ENCODE measurements at regions not wholly inside any gene's neighbourhood (a gene's known extent, or its start where the extent isn't known, plus 50 kb on each side); places are given as distances from the start of the nearest gene placed in this dataset.

DNA sequence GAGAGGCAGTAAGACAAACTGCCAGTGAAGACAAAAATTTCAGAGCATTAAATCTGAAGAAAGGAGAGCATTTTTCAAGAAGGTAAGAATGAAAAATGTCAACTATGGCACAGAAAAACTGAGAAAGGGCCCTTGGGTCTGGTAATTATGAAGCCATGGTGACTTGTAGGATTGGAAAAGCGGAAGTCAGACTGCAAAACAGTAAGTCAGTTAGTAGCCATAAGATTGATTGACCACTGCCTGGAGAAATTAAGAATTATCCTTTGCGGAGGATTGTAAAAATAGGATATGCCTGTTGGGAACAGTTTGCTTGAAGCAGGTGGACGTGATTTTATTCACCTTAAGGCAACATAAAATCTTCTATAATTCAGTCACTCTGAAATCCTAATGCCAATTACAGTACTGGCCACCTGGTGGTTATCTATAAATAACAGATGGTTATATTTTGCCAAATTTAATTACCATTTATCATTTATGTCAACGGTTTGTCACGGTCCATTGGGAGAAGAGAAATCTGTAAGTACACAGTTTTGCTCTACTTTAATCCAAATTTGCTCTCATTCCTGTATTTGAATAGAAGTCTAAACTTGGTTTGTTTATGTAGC, 127.1 kb upstream of the CNTN1 start:
- Mint-ChIP-seq H3K27ac (no peak overlapping the region), H3K27me3 (no peaks in the 10 kb centered on the region), H3K4me1 (ENCODE audit: unreplicated experiment) (no peaks in the 10 kb centered on the region), H3K36me3 (no peaks in the 10 kb centered on the region), H3K9me3 (no peaks in the 10 kb centered on the region), H3K4me3 (no peak overlapping the region)
- DNase-seq (ENCODE audit: extremely low spot score, unreplicated experiment), result no peak
- TF ChIP-seq, protein P1, sequence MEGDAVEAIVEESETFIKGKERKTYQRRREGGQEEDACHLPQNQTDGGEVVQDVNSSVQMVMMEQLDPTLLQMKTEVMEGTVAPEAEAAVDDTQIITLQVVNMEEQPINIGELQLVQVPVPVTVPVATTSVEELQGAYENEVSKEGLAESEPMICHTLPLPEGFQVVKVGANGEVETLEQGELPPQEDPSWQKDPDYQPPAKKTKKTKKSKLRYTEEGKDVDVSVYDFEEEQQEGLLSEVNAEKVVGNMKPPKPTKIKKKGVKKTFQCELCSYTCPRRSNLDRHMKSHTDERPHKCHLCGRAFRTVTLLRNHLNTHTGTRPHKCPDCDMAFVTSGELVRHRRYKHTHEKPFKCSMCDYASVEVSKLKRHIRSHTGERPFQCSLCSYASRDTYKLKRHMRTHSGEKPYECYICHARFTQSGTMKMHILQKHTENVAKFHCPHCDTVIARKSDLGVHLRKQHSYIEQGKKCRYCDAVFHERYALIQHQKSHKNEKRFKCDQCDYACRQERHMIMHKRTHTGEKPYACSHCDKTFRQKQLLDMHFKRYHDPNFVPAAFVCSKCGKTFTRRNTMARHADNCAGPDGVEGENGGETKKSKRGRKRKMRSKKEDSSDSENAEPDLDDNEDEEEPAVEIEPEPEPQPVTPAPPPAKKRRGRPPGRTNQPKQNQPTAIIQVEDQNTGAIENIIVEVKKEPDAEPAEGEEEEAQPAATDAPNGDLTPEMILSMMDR (conservative IDR thresholded peaks at IDR 0.05), result peak; percentile 27

DNA sequence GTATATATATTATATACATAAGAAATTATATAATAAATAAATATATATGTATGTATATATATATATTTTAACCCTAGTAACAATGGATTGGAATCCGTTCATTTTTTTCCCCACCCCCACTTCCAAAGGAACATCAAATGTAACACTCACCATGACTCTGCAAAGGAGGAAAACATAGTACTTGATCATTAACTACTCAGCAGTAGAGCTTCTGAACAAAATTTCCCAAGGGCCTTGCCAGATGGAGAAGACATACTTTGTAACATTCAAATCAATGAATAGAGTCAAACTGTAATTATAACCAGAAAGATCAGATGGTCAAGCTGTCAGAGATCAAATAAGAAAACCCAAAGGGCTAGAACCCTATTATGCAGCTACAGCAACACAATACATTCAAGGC, 126.0 kb upstream of the CNTN1 start:
- no peaks in the 10 kb centered on the region for H3K9me3 Mint-ChIP-seq
- TF ChIP-seq, protein P1 (conservative IDR thresholded peaks at IDR 0.05), result no peak
- no peaks in the 10 kb centered on the region for H3K4me1 Mint-ChIP-seq (ENCODE audit: unreplicated experiment)
- H3K27me3 Mint-ChIP-seq, result no peaks in the 10 kb centered on the region
- H3K27ac Mint-ChIP-seq, result no peak overlapping the region
- no peak for DNase-seq (ENCODE audit: extremely low spot score, unreplicated experiment)
- H3K36me3 Mint-ChIP-seq, result no peaks in the 10 kb centered on the region
- no peak overlapping the region for H3K4me3 Mint-ChIP-seq

DNA sequence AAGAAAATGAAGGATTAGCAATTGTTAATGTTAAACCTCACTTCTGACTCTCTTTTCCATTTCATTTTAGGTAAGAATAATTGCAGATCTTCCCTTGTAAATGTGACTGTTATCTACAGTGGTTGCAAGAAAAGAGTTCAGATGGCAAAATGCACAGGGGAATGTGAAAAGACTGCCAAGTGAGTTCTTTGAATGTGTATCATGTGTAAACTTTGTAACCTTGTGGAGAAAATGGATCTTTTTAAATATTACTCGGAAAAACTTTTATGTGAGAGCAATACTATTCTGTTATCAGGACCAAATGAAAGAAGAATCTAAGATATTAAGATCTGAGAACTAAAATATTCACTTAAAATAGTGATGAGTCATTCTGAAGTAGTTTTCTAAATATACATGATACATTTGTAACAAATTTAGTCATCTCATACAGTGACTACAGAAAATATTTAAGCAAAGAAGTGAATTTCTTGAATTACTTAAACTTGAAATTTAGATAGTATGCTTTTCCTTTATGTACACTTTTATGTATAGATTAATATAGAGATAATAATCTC, 122.5 kb upstream of the CNTN1 start:
- no peaks in the 10 kb centered on the region for H3K9me3 Mint-ChIP-seq
- H3K27ac Mint-ChIP-seq, result no peak overlapping the region
- H3K27me3 Mint-ChIP-seq, result no peaks in the 10 kb centered on the region
- no peaks in the 10 kb centered on the region for H3K36me3 Mint-ChIP-seq
- TF ChIP-seq, protein P1 (conservative IDR thresholded peaks at IDR 0.05), result no peak
- no peak overlapping the region for H3K4me3 Mint-ChIP-seq
- no peaks in the 10 kb centered on the region for H3K4me1 Mint-ChIP-seq (ENCODE audit: unreplicated experiment)
- DNase-seq (ENCODE audit: extremely low spot score, unreplicated experiment), result no peak

GRCh38 chr12:40573024-40573423, 119.2 kb upstream of the CNTN1 start:
- no peak overlapping the region for H3K27ac Mint-ChIP-seq
- H3K36me3 Mint-ChIP-seq, result no peaks in the 10 kb centered on the region
- H3K4me3 Mint-ChIP-seq, result no peak overlapping the region
- no peak for DNase-seq (ENCODE audit: extremely low spot score, unreplicated experiment)
- TF ChIP-seq, protein P1 (conservative IDR thresholded peaks at IDR 0.05), result no peak
- H3K4me1 Mint-ChIP-seq (ENCODE audit: unreplicated experiment), result no peaks in the 10 kb centered on the region
- no peaks in the 10 kb centered on the region for H3K9me3 Mint-ChIP-seq
- no peaks in the 10 kb centered on the region for H3K27me3 Mint-ChIP-seq

DNA sequence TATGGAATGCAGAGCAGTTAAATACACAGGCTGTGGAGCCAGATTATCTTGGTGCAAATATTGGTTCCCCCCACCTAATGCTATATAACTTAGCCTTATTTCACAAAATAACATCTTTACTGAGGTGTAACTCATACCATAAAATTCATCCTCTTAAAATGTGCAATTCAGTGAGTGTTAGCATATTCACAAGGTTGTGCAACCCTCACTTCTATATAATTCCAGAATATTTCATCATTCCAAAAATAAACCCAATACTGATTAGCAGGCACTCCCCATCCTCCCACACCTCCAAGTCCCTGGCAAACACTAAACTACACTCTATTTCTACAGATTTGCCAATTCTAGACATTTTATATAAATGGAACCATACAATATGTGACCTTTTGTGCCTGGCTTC, 116.3 kb upstream of the CNTN1 start:
- no peak overlapping the region for H3K27ac Mint-ChIP-seq
- no peaks in the 10 kb centered on the region for H3K27me3 Mint-ChIP-seq
- no peak for DNase-seq (ENCODE audit: extremely low spot score, unreplicated experiment)
- H3K9me3 Mint-ChIP-seq, result no peaks in the 10 kb centered on the region
- no peaks in the 10 kb centered on the region for H3K36me3 Mint-ChIP-seq
- H3K4me1 Mint-ChIP-seq (ENCODE audit: unreplicated experiment), result no peaks in the 10 kb centered on the region
- TF ChIP-seq, protein P1 (conservative IDR thresholded peaks at IDR 0.05), result no peak
- H3K4me3 Mint-ChIP-seq, result no peak overlapping the region
